ENCODE measurements at regions not wholly inside any gene's neighbourhood (a gene's known extent, or its start where the extent isn't known, plus 50 kb on each side); places are given as distances from the start of the nearest gene placed in this dataset.

- no peak overlapping the region for H3K27ac Mint-ChIP-seq
- ATAC-seq (no peak), DNase-seq (no peak)
- intact Hi-C loops (cut with micrococcal nuclease) = no loop called here
- H3K27me3 Mint-ChIP-seq = peaks cover 2% of the 10 kb centered on the region
- no peaks in the 10 kb centered on the region for H3K4me1 Mint-ChIP-seq (ENCODE audit: low read depth)
- ChIA-PET POLR2A (no interaction called here), CTCF (no interaction called here)
- no peak overlapping the region for H3K4me3 Mint-ChIP-seq
- TF ChIP-seq CTCF (IDR thresholded peaks at IDR 0.05) = no peak
- no peaks in the 10 kb centered on the region for H3K9me3 Mint-ChIP-seq
- H3K36me3 Mint-ChIP-seq (ENCODE audit: low read depth) = no peaks in the 10 kb centered on the region
These were observed 460.5 kb upstream of the BRINP1 start for GRCh38 chr9:119829748-119830147.

- Mint-ChIP-seq H3K4me1 (ENCODE audit: low read depth) (no peaks in the 10 kb centered on the region), H3K36me3 (ENCODE audit: low read depth) (no peaks in the 10 kb centered on the region), H3K27me3 (peaks cover 2% of the 10 kb centered on the region), H3K4me3 (no peak overlapping the region), H3K9me3 (no peaks in the 10 kb centered on the region), H3K27ac (no peak overlapping the region)
- ChIA-PET CTCF (no interaction called here), POLR2A (no interaction called here)
- DNase-seq = no peak
- TF ChIP-seq CTCF (IDR thresholded peaks at IDR 0.05) = no peak
- intact Hi-C loops (cut with micrococcal nuclease) = no loop called here
- ATAC-seq = no peak
These were observed 460.0 kb upstream of the BRINP1 start for GRCh38 chr9:119829186-119829585.

GRCh38 chr9:119827526-119827925 is 458.3 kb upstream of the BRINP1 start:
- ChIA-PET CTCF (no interaction called here), POLR2A (no interaction called here)
- Mint-ChIP-seq H3K27ac (no peak overlapping the region), H3K27me3 (peaks cover 2% of the 10 kb centered on the region), H3K9me3 (no peaks in the 10 kb centered on the region), H3K4me1 (ENCODE audit: low read depth) (no peaks in the 10 kb centered on the region), H3K4me3 (no peak overlapping the region), H3K36me3 (ENCODE audit: low read depth) (no peaks in the 10 kb centered on the region)
- ATAC-seq (no peak), DNase-seq (no peak)
- intact Hi-C loops (cut with micrococcal nuclease) = no loop called here
- no peak for TF ChIP-seq CTCF (IDR thresholded peaks at IDR 0.05)

- DNase-seq (no peak), ATAC-seq (no peak)
- Mint-ChIP-seq H3K36me3 (ENCODE audit: low read depth) (no peaks in the 10 kb centered on the region), H3K27ac (no peak overlapping the region), H3K27me3 (peaks cover 2% of the 10 kb centered on the region), H3K9me3 (no peaks in the 10 kb centered on the region), H3K4me1 (ENCODE audit: low read depth) (no peaks in the 10 kb centered on the region), H3K4me3 (no peak overlapping the region)
- intact Hi-C loops (cut with micrococcal nuclease) = no loop called here
- ChIA-PET CTCF (no interaction called here), POLR2A (no interaction called here)
- no peak for TF ChIP-seq CTCF (IDR thresholded peaks at IDR 0.05)
These were observed 457.9 kb upstream of the BRINP1 start for GRCh38 chr9:119827126-119827525.

GRCh38 chr9:119818726-119819435 is 449.6 kb upstream of the BRINP1 start:
- Mint-ChIP-seq H3K4me3 (no peak overlapping the region), H3K4me1 (ENCODE audit: low read depth) (no peaks in the 10 kb centered on the region), H3K9me3 (no peaks in the 10 kb centered on the region), H3K36me3 (ENCODE audit: low read depth) (no peaks in the 10 kb centered on the region), H3K27me3 (peaks cover 2% of the 10 kb centered on the region), H3K27ac (no peak overlapping the region)
- no peak for TF ChIP-seq CTCF (IDR thresholded peaks at IDR 0.05)
- ChIA-PET CTCF (no interaction called here), POLR2A (no interaction called here)
- ATAC-seq (no peak), DNase-seq (no peak)
- intact Hi-C loops (cut with micrococcal nuclease) = no loop called here

Measured in activated CD8-positive, alpha-beta T cell treated with anti-CD3 and anti-CD28 coated beads for 36 hours (primary cell).